ENCODE measurements at regions not wholly inside any gene's neighbourhood (a gene's known extent, or its start where the extent isn't known, plus 50 kb on each side); places are given as distances from the start of the nearest gene placed in this dataset.

DNA sequence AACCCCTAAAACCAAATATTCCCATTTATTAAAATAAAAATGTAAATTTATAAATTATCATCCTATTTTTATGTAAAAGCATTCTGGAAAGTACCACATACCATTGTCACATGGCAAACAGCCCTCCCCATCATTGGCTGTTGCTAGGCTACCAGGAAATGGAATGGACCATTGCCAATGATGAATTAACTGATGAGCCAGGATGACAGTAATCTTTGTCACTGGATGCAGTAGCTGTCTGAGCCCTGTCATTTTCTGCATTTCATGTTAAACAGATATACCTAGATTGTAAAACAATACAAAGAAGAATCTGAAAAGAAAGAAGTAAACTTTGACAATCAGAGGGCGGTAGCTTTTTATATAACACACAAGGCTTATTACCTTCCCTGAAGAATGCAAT lies 641.4 kb downstream of the BCL11A start:
- TF ChIP-seq EZH2 (optimal IDR thresholded peaks at IDR 0.05; ENCODE audit: low read depth, low read length): no peak
- TF ChIP-seq, protein P1, sequence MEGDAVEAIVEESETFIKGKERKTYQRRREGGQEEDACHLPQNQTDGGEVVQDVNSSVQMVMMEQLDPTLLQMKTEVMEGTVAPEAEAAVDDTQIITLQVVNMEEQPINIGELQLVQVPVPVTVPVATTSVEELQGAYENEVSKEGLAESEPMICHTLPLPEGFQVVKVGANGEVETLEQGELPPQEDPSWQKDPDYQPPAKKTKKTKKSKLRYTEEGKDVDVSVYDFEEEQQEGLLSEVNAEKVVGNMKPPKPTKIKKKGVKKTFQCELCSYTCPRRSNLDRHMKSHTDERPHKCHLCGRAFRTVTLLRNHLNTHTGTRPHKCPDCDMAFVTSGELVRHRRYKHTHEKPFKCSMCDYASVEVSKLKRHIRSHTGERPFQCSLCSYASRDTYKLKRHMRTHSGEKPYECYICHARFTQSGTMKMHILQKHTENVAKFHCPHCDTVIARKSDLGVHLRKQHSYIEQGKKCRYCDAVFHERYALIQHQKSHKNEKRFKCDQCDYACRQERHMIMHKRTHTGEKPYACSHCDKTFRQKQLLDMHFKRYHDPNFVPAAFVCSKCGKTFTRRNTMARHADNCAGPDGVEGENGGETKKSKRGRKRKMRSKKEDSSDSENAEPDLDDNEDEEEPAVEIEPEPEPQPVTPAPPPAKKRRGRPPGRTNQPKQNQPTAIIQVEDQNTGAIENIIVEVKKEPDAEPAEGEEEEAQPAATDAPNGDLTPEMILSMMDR (IDR thresholded peaks at IDR 0.05; ENCODE audit: low read length): no peak
- TF ChIP-seq EZH2phosphoT487 (IDR thresholded peaks at IDR 0.05; ENCODE audit: low read length): no peak

Measured in MM.1S (cell line).